SK-N-SH (cell line): ENCODE measurements at regions not wholly inside any gene's neighbourhood (a gene's known extent, or its start where the extent isn't known, plus 50 kb on each side); places are given as distances from the start of the nearest gene placed in this dataset.

ENCODE experiments used
- CTCF ChIA-PET: fragments of 300-600, 350-600 bp; formaldehyde crosslinking; extraction: SDS; loops from one replicate; lab custom pipeline; 2021; lab: Yijun Ruan, JAX
- POLR2A ChIA-PET: fragments of 350-600 bp; sonication (Branson Sonifier 250); formaldehyde crosslinking; extraction: SDS; loops from one replicate; lab custom pipeline; 2020; ENCODE audit warnings: antibody characterized with exemption, inconsistent platforms; lab: Yijun Ruan, JAX
- DNase-seq: peaks from one replicate; pipeline ENCODE4 v3.0.0; 2012
- H2AFZ ChIP-seq: fragments of 200-600 bp; sonication (generic); 2 replicates; pipeline ENCODE4 v1.8.1; 2016; ENCODE audit warnings: antibody characterized with exemption, mild to moderate bottlenecking, low read depth
- H3F3A ChIP-seq: fragments of 200-600 bp; sonication (generic); replicated peaks from 2 replicates; pipeline ENCODE3; 2016; ENCODE audit warnings: antibody characterized with exemption, mild to moderate bottlenecking; ENCODE audit not compliant: insufficient read depth
- H3K27ac ChIP-seq, 2 experiments: fragments of 200-500 bp in 1 of 2; fragments of 200-600 bp in 1 of 2; sonication (Bioruptor generic) in 1 of 2; sonication (generic), shearing (Covaris generic) in 1 of 2; 2 replicates each; pipeline versions ENCODE4 v1.5.1 to v1.6.1; 2014 to 2016; ENCODE audit warnings: low read depth in 2 of 2, inconsistent platforms in 1 of 2, low read length in 1 of 2, mild to moderate bottlenecking in 1 of 2, mixed read lengths in 1 of 2
- H3K27me3 ChIP-seq: fragments of 200-600 bp; sonication (generic), shearing (Covaris generic); 2 replicates; pipeline ENCODE4 v1.6.1; 2016; ENCODE audit warnings: mixed run types; ENCODE audit not compliant: insufficient read depth
- H3K36me3 ChIP-seq, 2 experiments: fragments of 200-500 bp in 1 of 2; fragments of 200-600 bp in 1 of 2; sonication (Bioruptor generic) in 1 of 2; sonication (generic) in 1 of 2; replicated peaks in 1 of 2; 2 replicates each; pipeline versions ENCODE3 to v1.5.1; 2014 to 2016; ENCODE audit warnings: low read length in 1 of 2, mild to moderate bottlenecking in 1 of 2; ENCODE audit not compliant: insufficient read depth in 2 of 2, control insufficient read depth in 1 of 2
- H3K4me1 ChIP-seq, 2 experiments: fragments of 200-500 bp in 1 of 2; fragments of 200-600 bp in 1 of 2; sonication (Bioruptor generic) in 1 of 2; sonication (generic), shearing (Covaris generic) in 1 of 2; 2 replicates each; pipeline versions ENCODE4 v1.5.1 to v1.6.1; 2014 to 2016; ENCODE audit warnings: low read depth in 1 of 2, low read length in 1 of 2, mixed run types in 1 of 2; ENCODE audit not compliant: insufficient read depth in 2 of 2, control insufficient read depth in 1 of 2
- H3K4me2 ChIP-seq: fragments of 200-600 bp; sonication (generic), shearing (Covaris generic); 2 replicates; pipeline ENCODE4 v1.6.1; 2017; ENCODE audit warnings: mixed run types
- H3K4me3 ChIP-seq, 2 experiments: fragments of 200-500 bp in 1 of 2; fragments of 200-600 bp in 1 of 2; sonication (Bioruptor generic) in 1 of 2; sonication (generic), shearing (Covaris generic) in 1 of 2; 2 replicates each; pipeline versions ENCODE4 v1.5.1 to v1.8.1; 2014 to 2016; ENCODE audit warnings: low read depth in 2 of 2, inconsistent platforms in 1 of 2, low read length in 1 of 2, mild to moderate bottlenecking in 1 of 2, mixed read lengths in 1 of 2, moderate library complexity in 1 of 2
- H3K79me2 ChIP-seq: fragments of 200-600 bp; sonication (generic); 2 replicates; pipeline ENCODE4 v1.8.1; 2017; ENCODE audit warnings: mild to moderate bottlenecking; ENCODE audit not compliant: insufficient read depth
- H3K9ac ChIP-seq: fragments of 200-600 bp; sonication (generic); 2 replicates; pipeline ENCODE4 v1.6.1; 2017; ENCODE audit warnings: mixed run types
- H3K9me2 ChIP-seq: fragments of 200-600 bp; sonication (generic); 2 replicates; pipeline ENCODE4 v1.6.1; 2017; ENCODE audit warnings: mixed run types
- H3K9me3 ChIP-seq: fragments of 200-600 bp; sonication (generic); 2 replicates; pipeline ENCODE4 v1.6.1; 2017; ENCODE audit warnings: mixed run types, mild to moderate bottlenecking, moderate library complexity
- H4K20me1 ChIP-seq: fragments of 200-600 bp; sonication (generic); 2 replicates; pipeline ENCODE4 v1.6.1; 2017; ENCODE audit warnings: mild to moderate bottlenecking, mixed run types; ENCODE audit not compliant: insufficient read depth
- ELF1 ChIP-seq: IDR thresholded peaks from 2 replicates; pipeline ENCODE4 v1.4.0; 2012
- EZH2phosphoT487 ChIP-seq: fragments of 200-600 bp; sonication (generic); IDR thresholded peaks from 2 replicates; pipeline ENCODE4 v1.6.1; 2017; ENCODE audit warnings: low read depth, mixed run types, mild to moderate bottlenecking, antibody characterized with exemption, moderate library complexity, borderline replicate concordance
- FOXJ3 ChIP-seq: sonication (generic); formaldehyde crosslinking; IDR thresholded peaks from 2 replicates; pipeline ENCODE4 v1.5.1; 2020; ENCODE audit warnings: mild to moderate bottlenecking, missing genetic modification reagents
- GABPA ChIP-seq: IDR thresholded peaks from 2 replicates; pipeline ENCODE4 v1.4.0; 2012; ENCODE audit warnings: low read depth, mild to moderate bottlenecking
- NFIC ChIP-seq: IDR thresholded peaks from 2 replicates; pipeline ENCODE4 v1.4.0; 2012; ENCODE audit warnings: borderline replicate concordance
- NRF1 ChIP-seq: IDR thresholded peaks from 2 replicates; pipeline ENCODE4 v1.6.1; 2012; ENCODE audit warnings: low read depth, mild to moderate bottlenecking, low read length
- POLR2AphosphoS5 ChIP-seq: IDR thresholded peaks from 2 replicates; pipeline ENCODE4 v1.6.1; 2012; ENCODE audit warnings: low read depth, low read length
- RCOR1 ChIP-seq: fragments of 150-350 bp; IDR thresholded peaks from 2 replicates; pipeline ENCODE4 v1.6.1; 2017; ENCODE audit warnings: antibody characterized with exemption, low read length
- RFX5 ChIP-seq: IDR thresholded peaks from 2 replicates; pipeline ENCODE4 v1.6.1; 2012; ENCODE audit warnings: mild to moderate bottlenecking, improper control_type of control experiment, low read length
- RXRA ChIP-seq: IDR thresholded peaks from 2 replicates; pipeline ENCODE4 v1.4.0; 2012; ENCODE audit warnings: low read depth, mild to moderate bottlenecking, borderline replicate concordance
- SIN3A ChIP-seq: IDR thresholded peaks from 2 replicates; pipeline ENCODE4 v1.6.1; 2012; ENCODE audit warnings: low read depth, mild to moderate bottlenecking, low read length, moderate library complexity, borderline replicate concordance
- SMC3 ChIP-seq: IDR thresholded peaks from 2 replicates; pipeline ENCODE4 v1.6.1; 2012; ENCODE audit warnings: low read depth, low read length, improper control_type of control experiment
- TEAD4 ChIP-seq: IDR thresholded peaks from 2 replicates; pipeline ENCODE4 v1.4.0; 2012; ENCODE audit warnings: mild to moderate bottlenecking, borderline replicate concordance; ENCODE audit not compliant: insufficient read depth
- WGBS: methylation state at CpG from one replicate; pipeline ENCODE4 v1.1.6; 2017; ENCODE audit warnings: low lambda C conversion rate; 5-methylcytosine and 5-hydroxymethylcytosine counted together
- TF ChIP-seq, protein P1 (sequence below): IDR thresholded peaks from 2 replicates; pipeline ENCODE4; 2012
- TF ChIP-seq, protein P2 (sequence below): fragments of 150-350 bp; IDR thresholded peaks from 2 replicates; pipeline ENCODE4 v1.6.1; 2017; ENCODE audit warnings: antibody characterized with exemption, low read length, low read depth, borderline replicate concordance

- peaks cover 14% of the 10 kb centered on the region; the same call in 1 of the 2 replicates for H3K9me3 ChIP-seq
- ChIA-PET POLR2A (no interaction called here), CTCF (no interaction called here)
- no peak overlapping the region for H3K27ac ChIP-seq
- no peaks in the 10 kb centered on the region for H3K9me2 ChIP-seq
- no peak overlapping the region for H2AFZ ChIP-seq
- H3K4me3 ChIP-seq: no peak overlapping the region
- no peak overlapping the region for H3K4me2 ChIP-seq
- no peaks in the 10 kb centered on the region for H4K20me1 ChIP-seq
- no peaks in the 10 kb centered on the region for H3K79me2 ChIP-seq
- H3K4me1 ChIP-seq: no peaks in the 10 kb centered on the region
- H3K9ac ChIP-seq: no peak overlapping the region
- H3K27me3 ChIP-seq: no peaks in the 10 kb centered on the region
- no peak for DNase-seq
- H3K36me3 ChIP-seq: peaks cover 0 to 22% of the 10 kb centered on the region in 2 experiments
- no peak for TF ChIP-seq FOXJ3 (CRISPR knock-in tag)
- H3F3A ChIP-seq: no peaks in the 10 kb centered on the region
- 86% methylated on average over 2 of the region's 2 CpGs for WGBS
Observed at GRCh38 chr20:19895761-19896160, 121.4 kb upstream of the NAA20 start.

DNA sequence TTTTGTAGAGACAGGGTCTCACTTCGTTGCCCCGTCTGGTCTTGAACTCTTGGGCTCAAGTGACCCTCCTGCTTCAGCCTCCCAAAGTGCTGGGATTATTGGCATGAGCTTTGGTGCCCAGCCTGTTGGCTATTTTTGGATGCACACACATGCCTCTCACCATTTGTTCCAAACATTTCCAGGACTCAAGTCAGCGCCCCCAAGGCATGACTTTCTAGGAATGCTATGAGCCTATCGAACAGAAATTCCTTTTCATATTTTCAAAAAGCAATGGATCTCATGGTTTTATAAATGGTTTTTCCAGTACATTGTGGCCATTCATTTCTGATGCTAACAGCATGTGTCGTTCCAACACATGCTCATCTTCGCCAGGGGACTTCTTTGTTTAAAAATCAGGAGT, 119.3 kb upstream of the NAA20 start:
- DNase-seq: no peak
- H3K9me2 ChIP-seq: no peaks in the 10 kb centered on the region
- CTCF ChIA-PET: no interaction called here
- no peaks in the 10 kb centered on the region for H4K20me1 ChIP-seq
- H2AFZ ChIP-seq: no peak overlapping the region
- POLR2A ChIA-PET: no interaction called here
- TF ChIP-seq SMC3 (no peak), FOXJ3 (CRISPR knock-in tag) (no peak), EZH2phosphoT487 (no peak), TEAD4 (no peak), RXRA (no peak), SIN3A (no peak), POLR2AphosphoS5 (no peak), RFX5 (no peak), NFIC (no peak)
- TF ChIP-seq, protein P1, sequence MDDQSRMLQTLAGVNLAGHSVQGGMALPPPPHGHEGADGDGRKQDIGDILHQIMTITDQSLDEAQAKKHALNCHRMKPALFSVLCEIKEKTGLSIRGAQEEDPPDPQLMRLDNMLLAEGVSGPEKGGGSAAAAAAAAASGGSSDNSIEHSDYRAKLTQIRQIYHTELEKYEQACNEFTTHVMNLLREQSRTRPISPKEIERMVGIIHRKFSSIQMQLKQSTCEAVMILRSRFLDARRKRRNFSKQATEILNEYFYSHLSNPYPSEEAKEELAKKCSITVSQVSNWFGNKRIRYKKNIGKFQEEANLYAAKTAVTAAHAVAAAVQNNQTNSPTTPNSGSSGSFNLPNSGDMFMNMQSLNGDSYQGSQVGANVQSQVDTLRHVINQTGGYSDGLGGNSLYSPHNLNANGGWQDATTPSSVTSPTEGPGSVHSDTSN: no peak
- TF ChIP-seq, protein P2, sequence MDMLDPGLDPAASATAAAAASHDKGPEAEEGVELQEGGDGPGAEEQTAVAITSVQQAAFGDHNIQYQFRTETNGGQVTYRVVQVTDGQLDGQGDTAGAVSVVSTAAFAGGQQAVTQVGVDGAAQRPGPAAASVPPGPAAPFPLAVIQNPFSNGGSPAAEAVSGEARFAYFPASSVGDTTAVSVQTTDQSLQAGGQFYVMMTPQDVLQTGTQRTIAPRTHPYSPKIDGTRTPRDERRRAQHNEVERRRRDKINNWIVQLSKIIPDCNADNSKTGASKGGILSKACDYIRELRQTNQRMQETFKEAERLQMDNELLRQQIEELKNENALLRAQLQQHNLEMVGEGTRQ: no peak
- no peak overlapping the region for H3K9ac ChIP-seq
- no peak overlapping the region for H3K4me3 ChIP-seq
- no peaks in the 10 kb centered on the region for H3K79me2 ChIP-seq
- no peaks in the 10 kb centered on the region for H3K27me3 ChIP-seq
- WGBS: 78% methylated on average over 6 of the region's 6 CpGs
- H3K36me3 ChIP-seq: peaks cover 0 to 17% of the 10 kb centered on the region in 2 experiments
- H3K4me1 ChIP-seq: no peaks in the 10 kb centered on the region
- H3K4me2 ChIP-seq: no peak overlapping the region
- H3K27ac ChIP-seq: no peak overlapping the region
- H3K9me3 ChIP-seq: peaks cover 14% of the 10 kb centered on the region; the same call in 1 of the 2 replicates
- no peaks in the 10 kb centered on the region for H3F3A ChIP-seq

DNA sequence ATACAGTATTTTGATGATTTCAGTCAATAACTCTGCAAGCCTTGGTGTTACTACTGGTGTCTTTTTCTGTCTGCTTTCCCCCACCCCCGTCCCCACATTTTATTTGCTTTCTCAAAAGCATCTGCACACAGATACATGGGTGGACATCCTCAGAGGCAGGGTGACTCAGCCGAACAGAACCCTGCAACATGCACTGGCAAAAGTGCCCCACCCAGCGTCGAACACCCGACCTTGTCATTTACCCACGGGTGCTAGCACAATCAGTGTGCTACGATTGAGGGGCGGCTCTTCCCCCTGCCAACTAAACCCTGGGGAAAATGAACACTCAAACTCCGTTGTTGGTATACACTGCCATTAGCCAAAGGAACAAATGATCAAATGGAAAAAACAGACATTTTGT, 115.9 kb upstream of the NAA20 start:
- H3K9me3 ChIP-seq: peaks cover 14% of the 10 kb centered on the region; the same call in 1 of the 2 replicates
- H3K79me2 ChIP-seq: no peaks in the 10 kb centered on the region
- H3K4me1 ChIP-seq: no peaks in the 10 kb centered on the region
- no peaks in the 10 kb centered on the region for H3K27me3 ChIP-seq
- H3K4me2 ChIP-seq: no peak overlapping the region
- ChIA-PET CTCF (no interaction called here), POLR2A (no interaction called here)
- whole genome bisulfite sequencing: 72% methylated on average over 9 of the region's 9 CpGs
- no peak overlapping the region for H3K4me3 ChIP-seq
- no peaks in the 10 kb centered on the region for H4K20me1 ChIP-seq
- TF ChIP-seq RFX5: no peak
- TF ChIP-seq RXRA: no peak
- TF ChIP-seq NRF1: no peak
- TF ChIP-seq RCOR1: no peak
- no peak for TF ChIP-seq FOXJ3 (CRISPR knock-in tag)
- TF ChIP-seq ELF1: no peak
- no peak for TF ChIP-seq GABPA
- TF ChIP-seq TEAD4: no peak
- no peak for TF ChIP-seq EZH2phosphoT487
- H3F3A ChIP-seq: no peaks in the 10 kb centered on the region
- H2AFZ ChIP-seq: no peak overlapping the region
- no peak overlapping the region for H3K27ac ChIP-seq
- no peaks in the 10 kb centered on the region for H3K9me2 ChIP-seq
- H3K36me3 ChIP-seq: peaks cover 0 to 17% of the 10 kb centered on the region in 2 experiments
- no peak for DNase-seq
- H3K9ac ChIP-seq: no peak overlapping the region
